ENCODE measurements at regions not wholly inside any gene's neighbourhood (a gene's known extent, or its start where the extent isn't known, plus 50 kb on each side); places are given as distances from the start of the nearest gene placed in this dataset.

DNA sequence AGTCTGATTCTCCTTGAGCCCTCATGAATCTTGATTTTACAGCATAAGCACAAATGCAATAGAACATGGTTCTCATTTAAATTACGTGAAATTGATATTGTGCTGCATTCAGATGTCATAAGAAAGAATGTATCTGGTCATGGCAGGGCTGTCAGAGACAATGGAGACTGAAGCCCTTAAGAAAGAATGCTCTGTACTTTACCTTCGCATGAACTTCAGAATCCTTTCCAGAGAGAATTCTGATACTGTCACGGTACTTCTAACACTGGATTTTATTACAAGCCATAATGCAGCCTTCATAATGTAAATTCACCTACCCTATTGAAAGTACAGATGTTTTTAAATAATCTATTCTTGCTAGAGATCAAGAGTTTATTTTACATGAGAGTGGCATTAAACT lies 677.9 kb upstream of the ADGRL3 start:
- TF ChIP-seq POLR2A (IDR thresholded peaks at IDR 0.05) (no peak), POLR2AphosphoS5 (IDR thresholded peaks at IDR 0.05) (no peak)
- TF ChIP-seq, protein P1, sequence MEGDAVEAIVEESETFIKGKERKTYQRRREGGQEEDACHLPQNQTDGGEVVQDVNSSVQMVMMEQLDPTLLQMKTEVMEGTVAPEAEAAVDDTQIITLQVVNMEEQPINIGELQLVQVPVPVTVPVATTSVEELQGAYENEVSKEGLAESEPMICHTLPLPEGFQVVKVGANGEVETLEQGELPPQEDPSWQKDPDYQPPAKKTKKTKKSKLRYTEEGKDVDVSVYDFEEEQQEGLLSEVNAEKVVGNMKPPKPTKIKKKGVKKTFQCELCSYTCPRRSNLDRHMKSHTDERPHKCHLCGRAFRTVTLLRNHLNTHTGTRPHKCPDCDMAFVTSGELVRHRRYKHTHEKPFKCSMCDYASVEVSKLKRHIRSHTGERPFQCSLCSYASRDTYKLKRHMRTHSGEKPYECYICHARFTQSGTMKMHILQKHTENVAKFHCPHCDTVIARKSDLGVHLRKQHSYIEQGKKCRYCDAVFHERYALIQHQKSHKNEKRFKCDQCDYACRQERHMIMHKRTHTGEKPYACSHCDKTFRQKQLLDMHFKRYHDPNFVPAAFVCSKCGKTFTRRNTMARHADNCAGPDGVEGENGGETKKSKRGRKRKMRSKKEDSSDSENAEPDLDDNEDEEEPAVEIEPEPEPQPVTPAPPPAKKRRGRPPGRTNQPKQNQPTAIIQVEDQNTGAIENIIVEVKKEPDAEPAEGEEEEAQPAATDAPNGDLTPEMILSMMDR (IDR thresholded peaks at IDR 0.05): no peak
